ENCODE measurements at regions not wholly inside any gene's neighbourhood (a gene's known extent, or its start where the extent isn't known, plus 50 kb on each side); places are given as distances from the start of the nearest gene placed in this dataset.
"Not testable (repeated sequence)": the region's sequence is repeated elsewhere in the genome, so short reads cannot be mapped to it uniquely, and the experiment has no call there.

DNA sequence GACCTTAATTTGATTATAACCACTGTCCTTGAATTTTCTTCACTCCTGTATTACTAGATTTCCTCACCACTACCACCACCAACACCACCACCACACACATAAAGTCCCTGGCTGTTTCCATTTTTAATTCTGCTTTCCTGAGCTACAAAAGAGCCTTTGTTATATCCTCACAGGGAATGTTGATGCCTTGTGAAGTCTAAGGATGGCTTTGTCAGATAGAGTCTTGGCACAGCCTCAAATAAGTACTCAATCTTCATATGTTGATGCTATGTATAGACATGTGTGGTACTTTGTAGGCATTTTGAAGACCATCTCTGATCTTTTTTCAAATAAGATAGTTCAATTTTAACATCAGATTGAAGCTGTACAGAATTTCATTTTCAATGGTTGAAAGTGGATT lies 1016.7 kb upstream of the LCORL start:
- no peak for DNase-seq (ENCODE audit: low spot score)

DNA sequence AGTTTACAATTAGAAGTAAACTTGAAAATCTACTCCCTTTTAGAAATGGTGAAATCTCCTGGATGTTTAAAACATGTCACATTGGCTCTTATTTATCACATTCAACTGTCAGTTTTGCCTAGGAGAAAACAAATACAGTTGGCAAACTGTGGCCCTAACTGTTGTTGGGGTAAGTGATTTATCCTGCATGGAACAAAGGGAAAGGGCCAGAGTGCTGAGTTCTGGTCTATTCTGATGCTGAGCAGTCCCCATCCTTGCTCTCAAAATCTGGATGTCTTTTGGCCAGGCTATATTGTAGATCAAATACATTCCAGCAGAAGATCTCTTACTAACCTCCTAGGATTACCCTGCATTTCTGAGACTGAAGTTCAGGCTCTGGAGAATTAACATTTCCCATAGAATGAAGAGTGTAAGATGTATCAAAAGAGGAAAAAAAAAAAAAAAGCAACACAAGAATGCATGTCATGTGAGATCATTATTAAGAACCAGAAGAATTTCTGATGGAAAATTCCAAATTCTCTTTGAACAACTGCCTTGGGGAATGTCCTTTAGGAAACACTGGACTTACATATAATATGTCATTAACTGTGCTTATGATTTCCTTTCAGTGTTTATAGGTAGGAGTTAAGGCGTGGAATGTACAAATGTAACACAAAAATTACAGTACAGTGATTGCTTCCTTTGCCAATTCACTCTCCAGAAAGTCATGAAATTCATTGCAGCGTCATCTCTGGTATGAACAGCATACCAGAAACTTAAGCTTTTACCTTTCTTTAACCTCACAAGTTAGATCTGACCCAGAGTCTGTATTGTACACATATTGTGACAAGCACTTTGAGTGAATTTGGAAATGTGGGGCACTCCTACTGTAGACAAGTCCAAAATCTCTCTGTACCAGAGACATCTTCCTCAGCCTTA lies 1012.5 kb upstream of the LCORL start:
- DNase-seq (ENCODE audit: low spot score), result no peak

DNA sequence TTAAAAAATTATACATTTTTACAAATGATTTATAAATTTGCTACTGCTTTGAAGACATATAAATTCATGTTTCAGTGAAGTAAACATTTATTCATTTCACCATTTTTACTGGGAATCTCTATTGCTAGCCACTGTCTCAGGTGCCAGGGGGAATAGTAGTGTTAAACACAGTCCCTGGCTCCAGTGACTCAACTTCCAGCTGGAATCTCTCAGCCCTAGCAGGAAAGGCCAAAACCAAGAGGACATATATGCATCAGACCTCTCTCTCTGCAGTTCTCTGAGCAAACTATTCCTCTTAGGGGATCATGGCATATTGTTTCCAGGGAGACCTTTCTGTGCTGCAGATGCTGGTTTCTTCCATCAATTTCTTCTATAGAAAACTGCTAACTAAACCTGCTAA lies 1009.0 kb upstream of the LCORL start:
- DNase-seq (ENCODE audit: low spot score), result no peak

DNA sequence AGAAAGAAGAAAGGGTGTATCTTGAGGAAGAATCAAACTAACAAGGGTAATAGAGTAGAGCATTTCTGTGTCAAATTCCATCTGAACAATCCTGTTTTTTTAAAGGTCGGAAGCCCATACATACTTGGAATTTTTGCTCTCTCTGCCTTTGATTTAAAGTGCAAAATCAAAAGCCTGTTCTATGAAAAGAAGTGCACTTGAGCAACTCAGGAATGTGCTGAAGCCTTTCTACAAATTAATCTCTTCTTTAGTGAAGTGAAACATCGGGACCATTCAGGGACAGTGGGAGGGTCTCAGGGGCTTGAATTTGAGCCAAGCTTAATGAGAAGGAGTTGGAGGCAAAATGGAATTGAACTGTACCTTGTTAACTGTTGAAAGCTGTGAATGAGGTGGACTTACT lies 1008.5 kb upstream of the LCORL start:
- no peak for DNase-seq (ENCODE audit: low spot score)

DNA sequence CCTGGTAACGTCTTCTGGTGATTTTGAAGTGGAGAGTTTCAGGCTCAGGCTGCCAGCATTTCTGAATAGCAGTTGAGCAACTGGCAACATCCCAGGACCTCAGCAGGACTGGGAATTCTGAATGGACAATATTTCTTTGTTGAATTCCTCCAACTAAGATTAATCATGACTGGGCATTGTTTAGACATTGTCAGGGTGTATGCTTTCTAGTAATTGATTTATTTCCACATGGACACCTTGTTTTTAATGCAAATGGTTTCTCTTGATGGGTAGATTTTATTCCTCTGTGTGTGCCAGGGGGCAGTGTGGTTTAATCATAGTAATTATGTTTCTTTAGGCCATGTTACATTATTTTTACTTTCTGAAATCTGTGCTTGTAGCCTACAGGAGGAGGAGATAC lies 1004.7 kb upstream of the LCORL start:
- DNase-seq (ENCODE audit: low spot score), result no peak

DNA sequence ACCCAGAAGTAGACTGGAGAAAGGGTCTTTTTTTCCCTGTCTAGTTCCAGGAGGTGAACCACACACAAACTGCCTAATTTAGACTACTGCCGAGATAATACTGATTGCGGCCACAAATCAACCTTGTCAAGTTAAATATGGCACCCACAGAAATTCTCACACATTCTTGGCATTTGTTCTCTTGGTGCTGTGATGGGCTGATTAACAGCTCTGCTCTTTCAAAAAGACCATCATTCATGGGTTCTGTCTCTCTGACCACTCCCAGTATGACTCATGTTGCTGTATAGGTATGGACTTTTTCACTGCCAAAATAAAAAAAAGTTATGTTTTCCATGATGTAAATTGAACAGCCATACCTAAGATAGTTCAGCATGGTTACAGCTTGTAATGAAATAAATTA lies 1003.5 kb upstream of the LCORL start:
- no peak for DNase-seq (ENCODE audit: low spot score)

DNA sequence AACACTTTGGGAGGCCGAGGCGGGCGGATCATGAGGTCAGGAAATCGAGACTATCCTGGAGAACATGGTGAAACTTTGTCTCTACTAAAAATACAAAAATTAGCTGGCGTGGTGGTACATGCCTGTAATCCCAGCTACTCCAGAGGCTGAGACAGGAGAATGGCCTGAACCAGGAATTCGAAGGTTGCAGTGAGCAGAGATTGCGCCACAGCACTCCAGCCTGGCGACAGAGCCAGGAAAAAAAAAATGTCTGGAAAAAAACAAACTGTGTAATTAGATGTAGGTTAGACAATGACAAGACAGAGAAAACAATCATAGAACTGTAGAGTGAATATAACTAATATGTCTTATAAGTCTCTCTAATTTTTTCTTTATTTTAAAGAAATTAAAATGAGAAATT lies 1002.5 kb upstream of the LCORL start:
- DNase-seq (ENCODE audit: low spot score), result no peak

DNA sequence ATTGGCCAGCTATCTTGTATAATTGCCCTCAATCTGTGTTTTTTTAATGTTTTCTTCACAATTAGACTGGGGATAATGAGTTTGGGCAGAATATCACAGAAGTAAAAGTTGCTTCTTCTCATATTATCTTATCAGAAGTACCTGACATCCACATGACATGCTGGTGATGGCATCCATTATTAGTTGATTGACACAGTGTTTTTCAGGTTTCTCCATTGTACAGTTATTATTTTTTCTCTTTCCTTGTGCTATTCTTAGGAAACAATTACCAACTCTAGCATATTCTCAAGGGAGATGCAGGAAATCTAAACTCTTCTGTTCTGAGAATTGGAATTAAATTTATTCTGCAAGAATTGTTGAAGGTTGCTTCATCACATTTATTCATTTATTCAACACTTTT lies 1000.1 kb upstream of the LCORL start:
- DNase-seq (ENCODE audit: low spot score), result no peak

DNA sequence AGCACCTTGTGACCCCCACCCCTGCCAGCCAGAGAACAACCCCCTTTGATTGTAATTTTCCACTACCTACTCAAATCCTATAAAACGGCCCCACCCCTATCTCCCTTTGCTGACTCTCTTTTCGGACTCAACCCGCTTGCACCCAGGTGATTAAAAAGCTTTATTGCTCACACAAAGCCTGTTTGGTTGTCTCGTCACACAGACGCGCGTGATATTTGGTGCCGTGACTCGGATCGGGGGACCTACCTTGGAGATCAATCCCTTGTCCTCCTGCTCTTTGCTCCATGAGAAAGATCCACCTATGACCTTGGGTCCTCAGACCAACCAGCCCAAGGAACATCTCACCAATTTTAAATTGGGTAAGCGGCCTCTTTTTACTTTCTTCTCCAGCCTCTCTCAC lies 995.0 kb upstream of the LCORL start:
- DNase-seq (ENCODE audit: low spot score), result not testable (repeated sequence)

DNA sequence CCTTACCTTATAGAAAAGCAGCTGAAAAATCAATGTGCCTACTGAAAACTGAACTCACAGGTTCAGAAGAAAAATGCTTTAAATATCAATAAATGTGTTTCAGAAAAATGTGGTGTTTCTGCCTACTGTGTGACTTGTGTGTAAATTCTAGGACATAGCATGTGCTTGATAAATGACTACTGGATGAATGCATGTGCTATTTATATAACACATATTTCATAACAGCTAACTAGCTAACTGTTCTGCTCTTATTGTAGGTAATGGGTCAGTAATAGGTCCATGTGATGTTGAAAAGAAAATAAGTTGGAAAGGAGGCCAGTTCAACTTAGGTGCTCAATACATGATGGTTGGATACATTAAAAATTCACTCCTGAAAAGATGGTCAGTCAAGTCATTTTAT lies 993.0 kb upstream of the LCORL start:
- DNase-seq (ENCODE audit: low spot score), result no peak

DNA sequence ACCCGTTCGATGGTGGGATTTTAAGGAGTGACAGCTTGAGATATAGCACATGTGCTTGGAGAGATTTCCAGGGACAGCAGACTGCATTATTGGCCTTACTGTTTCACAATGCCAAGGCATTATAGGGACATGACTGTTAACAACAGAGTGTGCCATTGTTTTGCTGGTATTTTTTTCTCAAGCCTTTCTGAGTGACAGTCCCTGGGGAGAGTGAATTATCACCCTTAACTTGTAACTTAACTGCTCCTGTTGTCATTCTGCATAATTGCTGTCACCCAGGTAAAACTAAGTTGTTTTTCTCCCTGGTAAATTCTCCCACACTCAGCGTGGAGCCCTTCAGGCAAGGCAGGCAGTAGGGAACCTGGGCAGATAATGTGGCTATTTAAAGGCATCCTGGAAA lies 989.2 kb upstream of the LCORL start:
- no peak for DNase-seq (ENCODE audit: low spot score)

DNA sequence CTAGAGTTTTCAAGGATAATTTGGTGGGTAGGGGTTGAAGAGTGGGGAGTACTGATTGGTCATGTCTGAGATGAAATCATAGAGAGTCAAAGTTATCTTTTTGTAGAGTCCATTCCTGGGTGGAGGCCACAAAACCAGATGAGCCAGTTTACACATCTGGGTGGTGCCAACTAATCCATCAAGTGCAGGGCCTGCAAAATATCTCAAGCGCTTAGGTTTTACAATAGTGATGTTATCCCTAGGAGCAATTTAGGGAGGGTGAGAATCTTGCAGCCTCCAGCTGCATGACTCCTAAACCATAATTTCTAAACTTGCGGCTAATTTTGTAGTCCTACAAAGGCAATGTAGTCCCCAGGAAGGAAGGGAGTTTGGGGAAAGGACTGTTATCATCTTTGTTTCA lies 988.3 kb upstream of the LCORL start:
- DNase-seq (ENCODE audit: low spot score), result no peak

DNA sequence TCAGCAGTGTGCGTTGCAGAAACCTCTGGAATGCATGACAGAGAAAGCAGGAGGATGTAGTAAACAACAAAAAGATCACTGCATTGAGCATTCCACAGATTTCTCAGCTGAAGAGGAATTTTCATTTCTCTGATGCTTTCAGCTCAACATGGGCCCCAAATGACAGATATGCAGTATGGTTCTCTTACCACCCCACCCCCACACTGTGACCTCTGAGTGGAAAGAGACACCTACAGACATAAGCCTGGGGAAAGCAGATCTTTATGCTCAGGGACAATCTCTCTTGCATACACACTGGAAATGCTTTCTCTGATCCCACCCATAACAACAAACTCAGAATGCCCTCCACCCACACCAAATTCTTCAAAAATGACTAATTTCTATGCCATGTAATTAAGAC lies 983.7 kb upstream of the LCORL start:
- DNase-seq (ENCODE audit: low spot score), result no peak

DNA sequence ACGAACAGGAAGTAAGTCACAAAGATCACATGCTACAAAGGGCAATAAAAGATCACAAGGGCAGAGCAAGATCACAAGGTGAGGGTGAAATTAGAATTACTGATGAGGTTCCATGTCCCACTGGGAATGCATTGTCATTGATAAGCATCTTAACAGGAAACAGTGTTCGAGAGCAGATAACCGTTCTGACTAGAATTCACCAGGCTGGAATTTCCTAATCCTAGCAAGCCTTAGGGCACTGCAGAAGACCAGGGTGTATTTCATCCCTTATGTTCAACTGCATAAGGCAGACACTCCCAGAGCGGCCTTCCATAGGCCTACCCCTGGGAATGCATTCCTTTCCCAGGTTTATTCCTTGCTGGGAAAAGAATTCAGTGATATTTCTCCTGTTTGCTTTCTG lies 980.6 kb upstream of the LCORL start:
- DNase-seq (ENCODE audit: low spot score), result no peak

DNA sequence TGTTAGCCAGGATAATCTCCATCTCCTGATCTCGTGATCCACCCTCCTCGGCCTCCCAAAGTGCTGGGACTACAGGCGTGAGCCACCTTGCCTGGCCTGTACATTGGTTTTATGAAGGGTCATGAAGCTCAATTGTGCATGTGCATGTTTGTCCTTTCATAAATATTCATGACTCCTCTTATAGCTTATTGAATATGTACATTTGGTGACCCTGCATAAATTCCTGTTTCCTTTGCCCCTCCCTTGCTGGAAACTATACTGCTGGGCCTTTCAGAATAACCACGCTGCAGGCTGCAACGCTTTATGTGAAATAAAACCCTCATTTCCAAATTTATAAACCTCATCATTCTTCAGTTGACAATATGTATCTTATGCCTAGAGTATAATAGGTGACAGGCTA lies 978.0 kb upstream of the LCORL start:
- DNase-seq (ENCODE audit: low spot score), result no peak

DNA sequence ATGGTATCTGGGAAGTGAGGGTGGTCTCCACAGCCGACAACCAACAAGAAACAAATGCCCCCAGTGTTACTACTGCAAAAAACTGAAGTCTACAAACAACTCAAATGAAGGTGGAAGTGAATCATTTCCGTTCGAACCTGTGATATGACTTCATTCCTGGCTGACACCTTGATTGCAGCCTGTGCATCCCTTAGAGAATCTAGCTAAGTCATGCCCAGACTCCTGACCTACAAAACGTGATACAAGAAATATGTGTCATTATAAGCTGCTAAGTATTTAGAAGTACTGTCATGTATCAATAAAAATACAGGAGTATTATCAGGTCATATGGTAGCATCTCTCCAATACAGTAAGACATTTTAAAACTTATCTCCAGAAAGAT lies 959.7 kb upstream of the LCORL start:
- DNase-seq (ENCODE audit: low spot score), result no peak

DNA sequence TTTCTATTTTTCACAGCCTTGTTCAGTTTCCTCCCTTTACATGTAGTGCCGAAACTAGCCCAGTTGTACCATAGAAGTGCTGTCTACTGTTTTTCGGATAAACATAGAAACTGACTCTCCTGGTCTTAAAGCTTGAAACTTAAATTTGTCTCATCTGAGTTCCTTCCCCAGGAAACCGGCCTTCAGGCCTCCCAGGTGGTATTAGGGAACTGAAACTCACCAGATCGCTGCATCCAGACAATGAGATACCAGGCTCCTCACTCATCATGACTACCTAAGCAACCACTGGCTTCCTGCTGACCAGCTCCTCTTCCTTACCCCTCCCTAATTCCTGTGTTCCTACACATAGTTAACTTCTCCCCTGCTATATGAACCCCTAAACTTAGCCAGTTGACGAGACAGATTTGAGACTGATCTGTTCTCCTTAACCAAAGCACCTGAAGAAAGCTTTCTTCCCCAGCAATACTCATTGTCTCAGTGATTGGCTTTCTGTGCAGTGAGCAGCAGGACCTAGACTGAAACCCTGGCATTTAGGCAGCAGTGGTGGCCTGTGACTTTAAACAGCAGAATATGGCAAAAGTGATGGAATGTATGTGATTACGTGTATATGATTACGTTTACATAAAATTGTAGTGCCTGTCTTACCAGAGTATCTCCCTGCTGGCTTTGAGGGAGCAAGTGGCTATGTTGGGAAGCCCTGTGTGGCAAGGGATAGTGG lies 959.1 kb upstream of the LCORL start:
- no peak for DNase-seq (ENCODE audit: low spot score)

DNA sequence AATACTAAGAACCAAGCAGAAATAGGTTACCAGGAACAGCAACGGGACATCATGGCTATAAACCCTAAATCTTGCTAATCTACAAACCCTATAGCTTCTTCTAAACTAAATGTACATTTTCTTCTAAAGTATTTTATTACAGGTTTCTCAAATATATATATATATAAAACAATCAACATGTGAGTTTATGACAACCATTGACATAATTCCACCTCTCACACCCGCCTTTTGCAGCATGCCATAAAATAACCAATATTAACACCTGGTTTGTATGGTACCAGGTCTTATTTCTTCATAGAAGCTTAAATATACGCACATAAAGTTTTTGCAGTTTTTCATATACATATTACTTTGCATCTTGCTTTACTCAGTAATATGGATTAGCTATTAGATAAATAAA lies 955.3 kb upstream of the LCORL start:
- no peak for DNase-seq (ENCODE audit: low spot score)

DNA sequence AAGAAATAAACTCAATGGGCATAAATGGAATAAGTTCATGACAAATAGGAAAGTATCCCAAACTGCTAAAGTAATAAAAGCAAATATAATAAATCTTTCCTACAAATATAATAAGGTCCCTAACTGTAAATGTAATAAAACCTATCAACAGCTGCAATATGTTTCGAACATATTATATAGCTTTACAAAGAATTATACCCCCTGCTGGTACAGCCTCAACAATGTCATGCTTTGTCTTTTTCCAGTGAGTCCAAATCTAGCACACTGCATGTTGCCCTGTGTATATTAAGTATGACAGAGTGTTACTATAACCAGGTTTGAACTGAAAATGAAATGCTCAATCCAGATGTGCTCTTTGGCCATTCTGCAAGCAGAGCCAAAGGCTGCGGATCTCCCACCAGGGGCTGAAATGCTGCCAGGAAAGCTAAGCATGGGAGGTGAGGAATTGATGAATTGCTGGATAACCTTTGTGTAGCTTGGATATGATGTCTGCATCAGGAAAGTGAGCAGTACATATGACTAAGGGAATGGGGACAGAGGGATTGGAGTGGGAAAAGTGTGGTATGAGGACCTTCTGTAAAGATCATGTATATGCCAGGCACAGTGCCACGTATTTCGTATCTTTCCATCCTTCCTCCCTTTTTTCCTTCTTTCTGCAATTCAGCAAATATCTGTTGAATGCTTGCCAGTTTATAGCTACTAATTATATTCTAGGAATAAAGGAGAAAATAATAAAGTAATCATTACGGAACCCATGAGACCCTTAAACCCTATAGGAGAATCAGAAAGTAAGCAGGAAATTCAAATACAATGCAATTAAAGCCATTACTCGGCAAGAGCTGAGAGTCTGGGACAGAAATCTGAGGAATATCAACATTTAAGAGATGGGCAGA lies 954.6 kb upstream of the LCORL start:
- no peak for DNase-seq (ENCODE audit: low spot score)

DNA sequence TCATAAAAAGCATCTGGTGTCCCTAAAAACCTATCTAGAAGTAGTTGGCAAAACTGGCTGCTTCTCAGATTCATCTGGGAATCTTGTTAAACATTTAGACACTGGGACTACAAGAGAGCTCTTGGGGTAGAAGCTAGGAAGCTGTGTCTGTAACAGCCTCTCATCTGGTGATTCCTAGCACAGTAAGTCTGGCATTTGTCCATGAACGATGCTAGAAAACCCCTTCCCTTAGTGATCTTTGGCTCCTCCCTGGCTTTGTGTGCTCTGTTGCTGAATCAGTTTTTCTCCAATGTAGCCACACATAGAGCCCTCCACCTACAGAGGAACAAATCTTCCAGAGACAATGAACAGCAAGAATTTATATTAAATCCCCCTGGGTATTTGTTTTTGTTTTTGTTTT lies 951.7 kb upstream of the LCORL start:
- DNase-seq (ENCODE audit: low spot score), result no peak

DNA sequence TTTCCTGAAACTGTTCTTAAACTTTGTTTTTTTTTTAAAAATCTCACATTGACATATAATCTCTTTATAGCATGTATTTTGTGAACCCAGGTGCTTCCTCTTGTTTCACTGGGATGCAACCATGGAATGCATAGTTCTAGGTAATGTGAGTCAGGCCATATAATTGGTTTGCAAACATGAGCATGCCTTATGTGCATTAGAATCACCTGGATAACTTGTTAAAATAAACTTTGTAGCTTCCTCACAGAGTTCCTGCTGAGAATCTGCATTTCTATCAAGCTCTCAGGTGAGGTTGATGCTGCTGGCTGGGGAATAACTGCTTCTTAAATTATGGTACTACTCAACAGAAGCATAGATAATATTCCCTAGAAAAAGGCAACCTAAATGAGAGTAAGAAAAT lies 940.3 kb upstream of the LCORL start:
- no peak for DNase-seq (ENCODE audit: low spot score)

DNA sequence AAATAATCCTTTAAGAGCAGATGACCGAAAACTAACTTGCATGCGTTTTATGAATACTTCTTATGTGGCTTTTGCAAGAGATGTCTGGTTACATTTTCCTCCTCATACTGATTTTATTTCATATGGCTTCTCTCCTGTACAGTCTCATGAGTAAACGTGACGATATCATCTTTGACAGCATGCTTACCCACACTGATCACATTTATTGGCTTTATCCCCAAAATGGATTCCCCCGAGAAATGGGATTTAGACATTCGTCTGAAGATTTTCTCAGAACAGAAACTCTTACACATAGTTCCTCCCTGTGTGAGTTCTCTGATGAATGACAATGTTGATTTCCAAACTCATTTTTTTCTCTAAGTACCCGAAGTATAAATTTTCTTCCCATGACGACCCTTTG lies 939.7 kb upstream of the LCORL start:
- DNase-seq (ENCODE audit: low spot score), result no peak

DNA sequence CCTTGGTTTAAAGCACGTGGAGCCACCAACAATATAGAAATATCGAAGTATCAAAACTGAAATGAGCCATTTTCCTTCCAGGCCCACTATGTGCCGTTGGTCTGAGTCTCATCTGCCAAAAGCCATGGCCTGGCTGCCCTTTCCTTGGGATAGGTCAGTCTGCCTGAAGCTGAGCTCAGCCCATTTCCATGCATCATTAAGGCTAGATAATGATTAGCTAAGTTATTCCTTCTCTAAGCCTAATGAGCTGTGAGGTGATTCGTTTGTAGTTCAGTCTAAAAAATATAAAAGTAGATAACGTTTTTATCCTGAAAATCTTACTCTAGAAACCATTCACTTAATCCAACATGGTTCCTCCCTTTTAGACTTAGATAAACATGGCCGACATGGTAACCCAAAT lies 936.2 kb upstream of the LCORL start:
- no peak for DNase-seq (ENCODE audit: low spot score)
